OCI-LY1 (cell line): ENCODE measurements at regions not wholly inside any gene's neighbourhood (a gene's known extent, or its start where the extent isn't known, plus 50 kb on each side); places are given as distances from the start of the nearest gene placed in this dataset.
"Not testable (repeated sequence)": the region's sequence is repeated elsewhere in the genome, so short reads cannot be mapped to it uniquely, and the experiment has no call there.

Experiments
- H2AFZ ChIP-seq: fragments of 200-600 bp; sonication (generic), shearing (Covaris generic); 2 replicates; pipeline ENCODE4 v1.6.0; 2014; ENCODE audit warnings: antibody characterized with exemption, mild to moderate bottlenecking, low read length
- H3F3A ChIP-seq: fragments of 200-600 bp; sonication (generic), shearing (Covaris generic); 2 replicates; pipeline ENCODE4 v1.6.0; 2014; ENCODE audit warnings: mild to moderate bottlenecking, antibody characterized with exemption, low read length, moderate library complexity; ENCODE audit not compliant: insufficient read depth
- H3K27ac ChIP-seq: fragments of 200-600 bp; sonication (generic); 2 replicates; pipeline ENCODE4 v1.5.1; 2014; ENCODE audit warnings: low read length, mixed run types, mild to moderate bottlenecking, low read depth; ENCODE audit not compliant: poor library complexity, severe bottlenecking
- H3K27me3 ChIP-seq: fragments of 200-600 bp; sonication (generic); 2 replicates; pipeline ENCODE4 v1.6.0; 2014; ENCODE audit warnings: antibody characterized with exemption, mild to moderate bottlenecking, low read length, moderate library complexity; ENCODE audit not compliant: insufficient read depth
- H3K36me3 ChIP-seq: fragments of 200-600 bp; sonication (generic); 2 replicates; pipeline ENCODE4 v1.6.1; 2014; ENCODE audit warnings: mild to moderate bottlenecking, antibody characterized with exemption, low read length, moderate library complexity, mixed read lengths; ENCODE audit not compliant: insufficient read depth
- H3K4me1 ChIP-seq: fragments of 200-600 bp; sonication (generic); 2 replicates; pipeline ENCODE4 v1.5.1; 2014; ENCODE audit warnings: mild to moderate bottlenecking, low read length, moderate library complexity; ENCODE audit not compliant: insufficient read depth, severe bottlenecking
- H3K4me2 ChIP-seq: fragments of 200-600 bp; sonication (generic), shearing (Covaris generic); 2 replicates; pipeline ENCODE4 v1.6.1; 2014; ENCODE audit warnings: low read length
- H3K4me3 ChIP-seq: fragments of 200-600 bp; sonication (generic); 2 replicates; pipeline ENCODE4 v1.5.1; 2014; ENCODE audit warnings: low read length, low read depth, mild to moderate bottlenecking, mixed read lengths; ENCODE audit not compliant: poor library complexity, severe bottlenecking
- H3K79me2 ChIP-seq: fragments of 200-600 bp; shearing (Covaris generic); 2 replicates; pipeline ENCODE4 v1.6.1; 2016; ENCODE audit warnings: mixed run types, low read length, mixed read lengths; ENCODE audit not compliant: insufficient read depth
- H3K9ac ChIP-seq: fragments of 200-600 bp; sonication (generic), shearing (Covaris generic); 2 replicates; pipeline ENCODE4 v1.6.1; 2014; ENCODE audit warnings: mild to moderate bottlenecking, low read length, mixed read lengths
- H3K9me2 ChIP-seq: fragments of 200-600 bp; sonication (generic), shearing (Covaris generic); 2 replicates; pipeline ENCODE4 v1.6.1; 2014; ENCODE audit warnings: low read depth, mild to moderate bottlenecking, low read length, mixed read lengths
- H3K9me3 ChIP-seq: fragments of 200-600 bp; shearing (Covaris generic); 2 replicates; pipeline ENCODE4 v1.6.1; 2014; ENCODE audit warnings: low read length, mixed read lengths
- H4K20me1 ChIP-seq: fragments of 200-600 bp; sonication (generic), shearing (Covaris generic); 2 replicates; pipeline ENCODE4 v1.6.0; 2016; ENCODE audit warnings: mild to moderate bottlenecking, low read length; ENCODE audit not compliant: insufficient read depth
- CTCF ChIP-seq: fragments of 200-600 bp; sonication (generic), shearing (Covaris generic); IDR thresholded peaks from 2 replicates; pipeline ENCODE4 v1.5.1; 2017; ENCODE audit warnings: mild to moderate bottlenecking, antibody characterized with exemption, low read length, moderate library complexity, mixed read lengths
- EZH2 ChIP-seq: fragments of 200-600 bp; sonication (generic), shearing (Covaris generic); IDR thresholded peaks from 2 replicates; pipeline ENCODE4 v1.8.0; 2017; ENCODE audit warnings: borderline replicate concordance, mixed run types, mild to moderate bottlenecking, antibody characterized with exemption, low read length, moderate library complexity, mixed read lengths

- Histone ChIP-seq H3K79me2 (no peaks in the 10 kb centered on the region), H3K9me3 (no peaks in the 10 kb centered on the region), H3K4me2 (no peak overlapping the region), H2AFZ (no peak overlapping the region), H3K9me2 (no peaks in the 10 kb centered on the region; the same call in 1 of the 2 replicates), H3K27me3 (no peaks in the 10 kb centered on the region), H3K27ac (no peak overlapping the region), H3K4me3 (no peak overlapping the region), H3K9ac (no peak overlapping the region), H3F3A (peaks cover 3% of the 10 kb centered on the region; the same call in 1 of the 2 replicates), H4K20me1 (no peaks in the 10 kb centered on the region), H3K36me3 (no peaks in the 10 kb centered on the region), H3K4me1 (no peaks in the 10 kb centered on the region)
- TF ChIP-seq CTCF: no peak
- TF ChIP-seq EZH2: no peak
These were observed 476.5 kb downstream of the DTWD2 start for GRCh38 chr5:118511846-118512245.

GRCh38 chr5:118506217-118506852 is 482.0 kb downstream of the DTWD2 start:
- TF ChIP-seq EZH2 (no peak), CTCF (no peak)
- Histone ChIP-seq H3K4me3 (no peak overlapping the region), H3K79me2 (no peaks in the 10 kb centered on the region), H3K9ac (no peak overlapping the region), H3F3A (no peaks in the 10 kb centered on the region), H3K4me2 (no peak overlapping the region), H3K36me3 (no peaks in the 10 kb centered on the region), H3K27me3 (no peaks in the 10 kb centered on the region), H3K9me3 (no peaks in the 10 kb centered on the region), H2AFZ (no peak overlapping the region), H3K9me2 (no peaks in the 10 kb centered on the region), H4K20me1 (no peaks in the 10 kb centered on the region), H3K4me1 (no peaks in the 10 kb centered on the region), H3K27ac (no peak overlapping the region)

GRCh38 chr5:118502232-118502631 is 486.1 kb downstream of the DTWD2 start:
- H3K27me3 ChIP-seq, H3F3A ChIP-seq, H3K27ac ChIP-seq, H3K36me3 ChIP-seq, H3K4me2 ChIP-seq, H4K20me1 ChIP-seq, H3K4me1 ChIP-seq, H3K4me3 ChIP-seq, H2AFZ ChIP-seq, H3K79me2 ChIP-seq, H3K9me2 ChIP-seq, H3K9me3 ChIP-seq, H3K9ac ChIP-seq: not testable (repeated sequence)

- Histone ChIP-seq H3K4me3 (no peak overlapping the region), H3K4me2 (no peak overlapping the region), H3K4me1 (no peaks in the 10 kb centered on the region), H3K27me3 (no peaks in the 10 kb centered on the region), H2AFZ (no peak overlapping the region), H3K36me3 (no peaks in the 10 kb centered on the region), H3K27ac (no peak overlapping the region), H3K9ac (no peak overlapping the region), H3K9me3 (no peaks in the 10 kb centered on the region), H3F3A (no peaks in the 10 kb centered on the region), H4K20me1 (no peaks in the 10 kb centered on the region), H3K79me2 (no peaks in the 10 kb centered on the region), H3K9me2 (no peaks in the 10 kb centered on the region)
- no peak for TF ChIP-seq EZH2
- TF ChIP-seq CTCF: no peak
These were observed 497.0 kb downstream of the DTWD2 start for GRCh38 chr5:118491351-118491750.
